GM04504 (cell line): ENCODE measurements at regions not wholly inside any gene's neighbourhood (a gene's known extent, or its start where the extent isn't known, plus 50 kb on each side); places are given as distances from the start of the nearest gene placed in this dataset.
A peak's percentile ranks its signal among the peaks of the same experiment; 100 is the strongest.
"Not testable (repeated sequence)": the region's sequence is repeated elsewhere in the genome, so short reads cannot be mapped to it uniquely, and the experiment has no call there.

Experiments
- DNase-seq: peaks from one replicate; pipeline ENCODE4 v3.0.0-alpha.2; 2012; ENCODE audit warnings: low read depth

- DNase-seq: no peak
Measured at GRCh38 chr5:66413931-66414330, 182.3 kb upstream of the MAST4 start.

GRCh38 chr5:66415208-66415607 lies 181.0 kb upstream of the MAST4 start:
- no peak for DNase-seq

- DNase-seq: no peak
Measured at GRCh38 chr5:66416698-66417097, 179.5 kb upstream of the MAST4 start.

- no peak for DNase-seq
Measured at GRCh38 chr5:66417781-66418180, 178.4 kb upstream of the MAST4 start.

- no peak for DNase-seq
Measured at GRCh38 chr5:66423484-66423883, 172.7 kb upstream of the MAST4 start.

GRCh38 chr5:66425842-66426241 lies 170.4 kb upstream of the MAST4 start:
- no peak for DNase-seq

GRCh38 chr5:66426259-66427138 lies 169.7 kb upstream of the MAST4 start:
- DNase-seq: no peak

GRCh38 chr5:66427139-66427442 lies 169.1 kb upstream of the MAST4 start:
- DNase-seq: no peak

- no peak for DNase-seq
Measured at GRCh38 chr5:66436721-66437120, 159.5 kb upstream of the MAST4 start.

GRCh38 chr5:66438087-66438486 lies 158.1 kb upstream of the MAST4 start:
- no peak for DNase-seq

GRCh38 chr5:66438696-66439095 lies 157.5 kb upstream of the MAST4 start:
- DNase-seq: no peak

- DNase-seq: peak; percentile 3
Measured at GRCh38 chr5:66440202-66440680, 156.0 kb upstream of the MAST4 start.

- no peak for DNase-seq
Measured at GRCh38 chr5:66441351-66441750, 154.8 kb upstream of the MAST4 start.

GRCh38 chr5:66442951-66443445 lies 153.2 kb upstream of the MAST4 start:
- DNase-seq: no peak

GRCh38 chr5:66443462-66444130 lies 152.6 kb upstream of the MAST4 start:
- no peak for DNase-seq

GRCh38 chr5:66448070-66448469 lies 148.1 kb upstream of the MAST4 start:
- not testable (repeated sequence) for DNase-seq

- DNase-seq: no peak
Measured at GRCh38 chr5:66450237-66450636, 146.0 kb upstream of the MAST4 start.

- DNase-seq: no peak
Measured at GRCh38 chr5:66450988-66451387, 145.2 kb upstream of the MAST4 start.

GRCh38 chr5:66452109-66452508 lies 144.1 kb upstream of the MAST4 start:
- DNase-seq: no peak

- no peak for DNase-seq
Measured at GRCh38 chr5:66454186-66455078, 141.8 kb upstream of the MAST4 start.

- no peak for DNase-seq
Measured at GRCh38 chr5:66459728-66460127, 136.5 kb upstream of the MAST4 start.

GRCh38 chr5:66467564-66467963 lies 128.6 kb upstream of the MAST4 start:
- DNase-seq: no peak
